ENCODE measurements at regions not wholly inside any gene's neighbourhood (a gene's known extent, or its start where the extent isn't known, plus 50 kb on each side); places are given as distances from the start of the nearest gene placed in this dataset.

DNA sequence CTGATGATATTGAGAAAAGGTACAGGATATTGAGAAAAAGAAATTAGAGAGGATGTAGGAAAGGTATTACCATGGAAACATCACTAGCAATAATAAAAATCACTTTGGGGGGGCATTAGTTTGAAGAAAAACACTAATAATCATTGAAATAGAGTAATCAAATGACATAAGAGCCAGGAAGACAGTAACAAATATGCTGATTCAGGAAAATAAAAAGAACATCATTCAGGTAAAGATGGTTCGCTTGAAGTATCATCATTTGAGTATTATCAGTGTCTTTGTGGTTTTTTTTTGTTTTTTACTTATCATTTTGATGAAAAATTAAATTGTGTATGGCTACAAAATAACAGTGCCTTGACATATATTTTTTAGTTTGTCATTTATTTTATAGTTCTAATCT lies 164.5 kb downstream of the IFI44 start:
- WGBS (ENCODE audit: low lambda C conversion rate, missing lambda C conversion rate): 86% methylated on average over 1 of the region's 1 CpG
- no peak for DNase-seq (ENCODE audit: low spot score)

DNA sequence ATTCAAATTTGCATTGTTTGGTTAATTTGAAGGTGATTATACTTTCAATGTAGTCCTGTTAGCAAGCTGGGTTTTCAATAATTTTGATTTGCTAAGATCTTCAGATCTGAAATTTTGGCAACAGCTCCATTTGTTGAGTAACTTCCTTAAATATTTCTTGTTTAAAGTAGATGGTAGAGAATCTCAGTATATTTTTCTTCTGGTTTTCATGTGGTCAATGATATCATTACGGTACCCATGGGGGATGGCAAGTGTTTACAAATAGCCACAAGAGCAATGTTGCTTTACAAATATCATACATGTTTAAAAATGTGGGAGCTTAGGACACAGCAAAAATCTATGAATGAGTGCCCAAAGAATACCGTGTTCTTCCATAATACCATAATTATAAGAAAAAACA lies 175.9 kb downstream of the IFI44 start:
- Histone ChIP-seq H3K27me3 (no peaks in the 10 kb centered on the region), H3K4me1 (ENCODE audit: insufficient read depth) (no peaks in the 10 kb centered on the region), H3K9me2 (replicated peaks; ENCODE audit: insufficient read depth) (no peaks in the 10 kb centered on the region), H2AFZ (no peak overlapping the region), H3K36me3 (replicated peaks; ENCODE audit: insufficient read depth, low read depth) (no peaks in the 10 kb centered on the region), H3K79me2 (no peaks in the 10 kb centered on the region), H3K27ac (no peak overlapping the region), H3K9me3 (ENCODE audit: low read depth) (no peaks in the 10 kb centered on the region), H3K4me2 (no peak overlapping the region), H3K4me3 (no peak overlapping the region), H4K20me1 (ENCODE audit: insufficient read depth, poor library complexity, severe bottlenecking) (no peaks in the 10 kb centered on the region)
- no peak for DNase-seq (ENCODE audit: low spot score)
- WGBS (ENCODE audit: low lambda C conversion rate, missing lambda C conversion rate): 91% methylated on average over 2 of the region's 2 CpGs
- TF ChIP-seq, protein P1, sequence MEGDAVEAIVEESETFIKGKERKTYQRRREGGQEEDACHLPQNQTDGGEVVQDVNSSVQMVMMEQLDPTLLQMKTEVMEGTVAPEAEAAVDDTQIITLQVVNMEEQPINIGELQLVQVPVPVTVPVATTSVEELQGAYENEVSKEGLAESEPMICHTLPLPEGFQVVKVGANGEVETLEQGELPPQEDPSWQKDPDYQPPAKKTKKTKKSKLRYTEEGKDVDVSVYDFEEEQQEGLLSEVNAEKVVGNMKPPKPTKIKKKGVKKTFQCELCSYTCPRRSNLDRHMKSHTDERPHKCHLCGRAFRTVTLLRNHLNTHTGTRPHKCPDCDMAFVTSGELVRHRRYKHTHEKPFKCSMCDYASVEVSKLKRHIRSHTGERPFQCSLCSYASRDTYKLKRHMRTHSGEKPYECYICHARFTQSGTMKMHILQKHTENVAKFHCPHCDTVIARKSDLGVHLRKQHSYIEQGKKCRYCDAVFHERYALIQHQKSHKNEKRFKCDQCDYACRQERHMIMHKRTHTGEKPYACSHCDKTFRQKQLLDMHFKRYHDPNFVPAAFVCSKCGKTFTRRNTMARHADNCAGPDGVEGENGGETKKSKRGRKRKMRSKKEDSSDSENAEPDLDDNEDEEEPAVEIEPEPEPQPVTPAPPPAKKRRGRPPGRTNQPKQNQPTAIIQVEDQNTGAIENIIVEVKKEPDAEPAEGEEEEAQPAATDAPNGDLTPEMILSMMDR (IDR thresholded peaks at IDR 0.05; ENCODE audit: poor library complexity): no peak
- TF ChIP-seq EZH2phosphoT487 (IDR thresholded peaks at IDR 0.05; ENCODE audit: low read depth, severe bottlenecking, unreplicated experiment) (no peak), EZH2 (IDR thresholded peaks at IDR 0.05; ENCODE audit: borderline replicate concordance) (no peak)

More for the DNA sequence above, 164.5 kb downstream of the IFI44 start:
- Histone ChIP-seq H4K20me1 (ENCODE audit: insufficient read depth, poor library complexity, severe bottlenecking) (no peaks in the 10 kb centered on the region), H3K9me2 (replicated peaks; ENCODE audit: insufficient read depth) (no peaks in the 10 kb centered on the region), H3K79me2 (no peaks in the 10 kb centered on the region), H3K4me3 (no peak overlapping the region), H3K4me2 (no peak overlapping the region), H3K27me3 (no peaks in the 10 kb centered on the region), H3K9me3 (ENCODE audit: low read depth) (no peaks in the 10 kb centered on the region), H2AFZ (no peak overlapping the region), H3K36me3 (replicated peaks; ENCODE audit: insufficient read depth, low read depth) (no peaks in the 10 kb centered on the region), H3K4me1 (ENCODE audit: insufficient read depth) (no peaks in the 10 kb centered on the region), H3K27ac (no peak overlapping the region)
- no peak for TF ChIP-seq EZH2 (IDR thresholded peaks at IDR 0.05; ENCODE audit: borderline replicate concordance)
- no peak for TF ChIP-seq EZH2phosphoT487 (IDR thresholded peaks at IDR 0.05; ENCODE audit: low read depth, severe bottlenecking, unreplicated experiment)
- TF ChIP-seq, protein P1 (IDR thresholded peaks at IDR 0.05; ENCODE audit: poor library complexity): no peak

DNA sequence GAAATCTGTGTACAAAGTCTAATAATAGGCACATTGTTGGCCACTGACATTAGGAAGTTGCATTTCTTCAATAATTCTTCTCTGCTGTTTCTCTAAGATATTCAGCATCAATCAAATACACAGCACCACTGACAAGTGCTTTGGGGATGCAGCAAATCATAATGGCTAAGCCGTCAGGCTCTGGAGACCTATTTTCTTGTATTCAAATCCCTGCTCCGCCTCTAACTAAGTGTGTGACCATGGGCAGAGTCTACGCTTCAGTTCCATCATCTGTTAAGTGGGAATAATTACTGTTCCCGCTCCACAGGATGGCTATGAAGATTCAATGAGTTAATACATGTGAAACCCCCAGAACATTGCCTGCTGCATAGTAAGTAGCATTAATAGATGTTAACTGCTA lies 176.9 kb downstream of the ADGRL4 start:
- no peaks in the 10 kb centered on the region for H3K36me3 ChIP-seq (replicated peaks; ENCODE audit: insufficient read depth, low read depth)

More for the DNA sequence above, 176.9 kb downstream of the ADGRL4 start:
- H2AFZ ChIP-seq: no peak overlapping the region
- H3K4me2 ChIP-seq: no peak overlapping the region
- H3K9me3 ChIP-seq (ENCODE audit: low read depth): no peaks in the 10 kb centered on the region
- no peak overlapping the region for H3K4me3 ChIP-seq
- H3K27ac ChIP-seq: no peak overlapping the region
- TF ChIP-seq, protein P1 (IDR thresholded peaks at IDR 0.05; ENCODE audit: poor library complexity): no peak
- TF ChIP-seq EZH2 (IDR thresholded peaks at IDR 0.05; ENCODE audit: borderline replicate concordance) (no peak), EZH2phosphoT487 (IDR thresholded peaks at IDR 0.05; ENCODE audit: low read depth, severe bottlenecking, unreplicated experiment) (no peak)
- H4K20me1 ChIP-seq (ENCODE audit: insufficient read depth, poor library complexity, severe bottlenecking): no peaks in the 10 kb centered on the region
- no peaks in the 10 kb centered on the region for H3K4me1 ChIP-seq (ENCODE audit: insufficient read depth)
- H3K27me3 ChIP-seq: no peaks in the 10 kb centered on the region
- no peaks in the 10 kb centered on the region for H3K9me2 ChIP-seq (replicated peaks; ENCODE audit: insufficient read depth)
- whole genome bisulfite sequencing (ENCODE audit: low lambda C conversion rate, missing lambda C conversion rate): 93% methylated on average over 4 of the region's 4 CpGs
- no peak for DNase-seq (ENCODE audit: low spot score)
- no peaks in the 10 kb centered on the region for H3K79me2 ChIP-seq

Measured in hepatocyte (in vitro differentiated cells).